SK-N-SH (cell line): ENCODE measurements at regions not wholly inside any gene's neighbourhood (a gene's known extent, or its start where the extent isn't known, plus 50 kb on each side); places are given as distances from the start of the nearest gene placed in this dataset.

ENCODE experiments used
- CTCF ChIA-PET: fragments of 300-600, 350-600 bp; formaldehyde crosslinking; extraction: SDS; loops from one replicate; lab custom pipeline; 2021; lab: Yijun Ruan, JAX
- POLR2A ChIA-PET: fragments of 350-600 bp; sonication (Branson Sonifier 250); formaldehyde crosslinking; extraction: SDS; loops from one replicate; lab custom pipeline; 2020; ENCODE audit warnings: antibody characterized with exemption, inconsistent platforms; lab: Yijun Ruan, JAX
- DNase-seq: peaks from one replicate; pipeline ENCODE4 v3.0.0; 2012
- H2AFZ ChIP-seq: fragments of 200-600 bp; sonication (generic); 2 replicates; pipeline ENCODE4 v1.8.1; 2016; ENCODE audit warnings: antibody characterized with exemption, mild to moderate bottlenecking, low read depth
- H3F3A ChIP-seq: fragments of 200-600 bp; sonication (generic); replicated peaks from 2 replicates; pipeline ENCODE3; 2016; ENCODE audit warnings: antibody characterized with exemption, mild to moderate bottlenecking; ENCODE audit not compliant: insufficient read depth
- H3K27ac ChIP-seq, 2 experiments: fragments of 200-500 bp in 1 of 2; fragments of 200-600 bp in 1 of 2; sonication (Bioruptor generic) in 1 of 2; sonication (generic), shearing (Covaris generic) in 1 of 2; 2 replicates each; pipeline versions ENCODE4 v1.5.1 to v1.6.1; 2014 to 2016; ENCODE audit warnings: low read depth in 2 of 2, inconsistent platforms in 1 of 2, low read length in 1 of 2, mild to moderate bottlenecking in 1 of 2, mixed read lengths in 1 of 2
- H3K27me3 ChIP-seq: fragments of 200-600 bp; sonication (generic), shearing (Covaris generic); 2 replicates; pipeline ENCODE4 v1.6.1; 2016; ENCODE audit warnings: mixed run types; ENCODE audit not compliant: insufficient read depth
- H3K36me3 ChIP-seq, 2 experiments: fragments of 200-500 bp in 1 of 2; fragments of 200-600 bp in 1 of 2; sonication (Bioruptor generic) in 1 of 2; sonication (generic) in 1 of 2; replicated peaks in 1 of 2; 2 replicates each; pipeline versions ENCODE3 to v1.5.1; 2014 to 2016; ENCODE audit warnings: low read length in 1 of 2, mild to moderate bottlenecking in 1 of 2; ENCODE audit not compliant: insufficient read depth in 2 of 2, control insufficient read depth in 1 of 2
- H3K4me1 ChIP-seq, 2 experiments: fragments of 200-500 bp in 1 of 2; fragments of 200-600 bp in 1 of 2; sonication (Bioruptor generic) in 1 of 2; sonication (generic), shearing (Covaris generic) in 1 of 2; 2 replicates each; pipeline versions ENCODE4 v1.5.1 to v1.6.1; 2014 to 2016; ENCODE audit warnings: low read depth in 1 of 2, low read length in 1 of 2, mixed run types in 1 of 2; ENCODE audit not compliant: insufficient read depth in 2 of 2, control insufficient read depth in 1 of 2
- H3K4me2 ChIP-seq: fragments of 200-600 bp; sonication (generic), shearing (Covaris generic); 2 replicates; pipeline ENCODE4 v1.6.1; 2017; ENCODE audit warnings: mixed run types
- H3K4me3 ChIP-seq, 2 experiments: fragments of 200-500 bp in 1 of 2; fragments of 200-600 bp in 1 of 2; sonication (Bioruptor generic) in 1 of 2; sonication (generic), shearing (Covaris generic) in 1 of 2; 2 replicates each; pipeline versions ENCODE4 v1.5.1 to v1.8.1; 2014 to 2016; ENCODE audit warnings: low read depth in 2 of 2, inconsistent platforms in 1 of 2, low read length in 1 of 2, mild to moderate bottlenecking in 1 of 2, mixed read lengths in 1 of 2, moderate library complexity in 1 of 2
- H3K79me2 ChIP-seq: fragments of 200-600 bp; sonication (generic); 2 replicates; pipeline ENCODE4 v1.8.1; 2017; ENCODE audit warnings: mild to moderate bottlenecking; ENCODE audit not compliant: insufficient read depth
- H3K9ac ChIP-seq: fragments of 200-600 bp; sonication (generic); 2 replicates; pipeline ENCODE4 v1.6.1; 2017; ENCODE audit warnings: mixed run types
- H3K9me2 ChIP-seq: fragments of 200-600 bp; sonication (generic); 2 replicates; pipeline ENCODE4 v1.6.1; 2017; ENCODE audit warnings: mixed run types
- H3K9me3 ChIP-seq: fragments of 200-600 bp; sonication (generic); 2 replicates; pipeline ENCODE4 v1.6.1; 2017; ENCODE audit warnings: mixed run types, mild to moderate bottlenecking, moderate library complexity
- H4K20me1 ChIP-seq: fragments of 200-600 bp; sonication (generic); 2 replicates; pipeline ENCODE4 v1.6.1; 2017; ENCODE audit warnings: mild to moderate bottlenecking, mixed run types; ENCODE audit not compliant: insufficient read depth
- EP300 ChIP-seq, 2 experiments: IDR thresholded peaks; 2 replicates each; pipeline versions ENCODE4 v1.4.0 to v1.6.1; 2012; ENCODE audit warnings: borderline replicate concordance in 1 of 2, low read depth in 1 of 2, low read length in 1 of 2
- EZH2phosphoT487 ChIP-seq: fragments of 200-600 bp; sonication (generic); IDR thresholded peaks from 2 replicates; pipeline ENCODE4 v1.6.1; 2017; ENCODE audit warnings: low read depth, mixed run types, mild to moderate bottlenecking, antibody characterized with exemption, moderate library complexity, borderline replicate concordance
- FOSL2 ChIP-seq: IDR thresholded peaks from 2 replicates; pipeline ENCODE4 v1.4.0; 2012; ENCODE audit warnings: low read depth, mild to moderate bottlenecking, moderate library complexity, borderline replicate concordance
- GABPA ChIP-seq: IDR thresholded peaks from 2 replicates; pipeline ENCODE4 v1.4.0; 2012; ENCODE audit warnings: low read depth, mild to moderate bottlenecking
- MXI1 ChIP-seq: IDR thresholded peaks from 2 replicates; pipeline ENCODE4 v1.6.1; 2012; ENCODE audit warnings: mild to moderate bottlenecking, low read depth, low read length, improper control_type of control experiment
- NFIC ChIP-seq: IDR thresholded peaks from 2 replicates; pipeline ENCODE4 v1.4.0; 2012; ENCODE audit warnings: borderline replicate concordance
- RXRA ChIP-seq: IDR thresholded peaks from 2 replicates; pipeline ENCODE4 v1.4.0; 2012; ENCODE audit warnings: low read depth, mild to moderate bottlenecking, borderline replicate concordance
- SMC3 ChIP-seq: IDR thresholded peaks from 2 replicates; pipeline ENCODE4 v1.6.1; 2012; ENCODE audit warnings: low read depth, low read length, improper control_type of control experiment
- TAF1 ChIP-seq: IDR thresholded peaks from 2 replicates; pipeline ENCODE4 v1.6.1; 2012; ENCODE audit warnings: low read depth, mild to moderate bottlenecking, low read length, moderate library complexity, borderline replicate concordance
- USF1 ChIP-seq: IDR thresholded peaks from 2 replicates; pipeline ENCODE4 v1.4.0; 2012; ENCODE audit warnings: low read depth, borderline replicate concordance
- YY1 ChIP-seq: IDR thresholded peaks from 2 replicates; pipeline ENCODE4 v1.4.0; 2012; ENCODE audit warnings: low read depth, mild to moderate bottlenecking
- TF ChIP-seq, protein P1 (sequence below): IDR thresholded peaks from 2 replicates; pipeline ENCODE4 v1.6.1; 2012; ENCODE audit warnings: mild to moderate bottlenecking, low read depth, low read length, moderate library complexity
- TF ChIP-seq, protein P2 (sequence below): IDR thresholded peaks from 2 replicates; pipeline ENCODE4 v1.4.0; 2012; ENCODE audit warnings: low read depth, borderline replicate concordance
- TF ChIP-seq, protein P3 (sequence below): fragments of 200-600 bp; sonication (generic); IDR thresholded peaks from 2 replicates; pipeline ENCODE4 v1.6.1; 2017; ENCODE audit warnings: antibody characterized with exemption, mild to moderate bottlenecking, moderate library complexity
- TF ChIP-seq, protein P4 (sequence below): IDR thresholded peaks from 2 replicates; pipeline ENCODE4 v1.4.0; 2012; ENCODE audit warnings: low read depth

DNA sequence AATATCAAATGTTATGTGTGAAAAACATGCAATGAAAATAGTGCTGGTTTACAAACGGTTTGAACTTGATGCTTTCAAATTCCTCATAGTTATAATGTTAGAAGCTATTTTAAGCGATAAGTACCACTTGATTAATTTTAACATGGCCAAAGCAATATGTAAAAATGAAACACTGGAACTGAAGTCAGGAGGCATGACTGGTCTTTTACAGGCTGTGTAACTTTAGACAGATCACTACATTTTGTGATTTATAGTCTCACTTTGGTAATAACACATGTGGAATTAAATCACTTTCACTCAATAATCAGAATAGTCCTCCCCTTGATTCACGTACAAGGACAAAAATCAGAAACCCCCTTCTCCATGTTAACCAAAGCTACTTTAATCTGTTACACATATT lies 482.7 kb upstream of the NECTIN3 start (continued):
- TF ChIP-seq, protein P1, sequence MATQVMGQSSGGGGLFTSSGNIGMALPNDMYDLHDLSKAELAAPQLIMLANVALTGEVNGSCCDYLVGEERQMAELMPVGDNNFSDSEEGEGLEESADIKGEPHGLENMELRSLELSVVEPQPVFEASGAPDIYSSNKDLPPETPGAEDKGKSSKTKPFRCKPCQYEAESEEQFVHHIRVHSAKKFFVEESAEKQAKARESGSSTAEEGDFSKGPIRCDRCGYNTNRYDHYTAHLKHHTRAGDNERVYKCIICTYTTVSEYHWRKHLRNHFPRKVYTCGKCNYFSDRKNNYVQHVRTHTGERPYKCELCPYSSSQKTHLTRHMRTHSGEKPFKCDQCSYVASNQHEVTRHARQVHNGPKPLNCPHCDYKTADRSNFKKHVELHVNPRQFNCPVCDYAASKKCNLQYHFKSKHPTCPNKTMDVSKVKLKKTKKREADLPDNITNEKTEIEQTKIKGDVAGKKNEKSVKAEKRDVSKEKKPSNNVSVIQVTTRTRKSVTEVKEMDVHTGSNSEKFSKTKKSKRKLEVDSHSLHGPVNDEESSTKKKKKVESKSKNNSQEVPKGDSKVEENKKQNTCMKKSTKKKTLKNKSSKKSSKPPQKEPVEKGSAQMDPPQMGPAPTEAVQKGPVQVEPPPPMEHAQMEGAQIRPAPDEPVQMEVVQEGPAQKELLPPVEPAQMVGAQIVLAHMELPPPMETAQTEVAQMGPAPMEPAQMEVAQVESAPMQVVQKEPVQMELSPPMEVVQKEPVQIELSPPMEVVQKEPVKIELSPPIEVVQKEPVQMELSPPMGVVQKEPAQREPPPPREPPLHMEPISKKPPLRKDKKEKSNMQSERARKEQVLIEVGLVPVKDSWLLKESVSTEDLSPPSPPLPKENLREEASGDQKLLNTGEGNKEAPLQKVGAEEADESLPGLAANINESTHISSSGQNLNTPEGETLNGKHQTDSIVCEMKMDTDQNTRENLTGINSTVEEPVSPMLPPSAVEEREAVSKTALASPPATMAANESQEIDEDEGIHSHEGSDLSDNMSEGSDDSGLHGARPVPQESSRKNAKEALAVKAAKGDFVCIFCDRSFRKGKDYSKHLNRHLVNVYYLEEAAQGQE = no peak
- TF ChIP-seq SMC3 (no peak), YY1 (no peak), TAF1 (no peak)

GRCh38 chr3:110589341-110589740 lies 482.3 kb upstream of the NECTIN3 start:
- DNase-seq = no peak
- Histone ChIP-seq H2AFZ (no peak overlapping the region), H3F3A (no peaks in the 10 kb centered on the region), H3K79me2 (no peaks in the 10 kb centered on the region), H3K4me3 (no peak overlapping the region), H3K4me1 (no peaks in the 10 kb centered on the region), H3K36me3 (no peaks in the 10 kb centered on the region), H4K20me1 (no peaks in the 10 kb centered on the region), H3K4me2 (no peak overlapping the region), H3K9ac (no peak overlapping the region), H3K27ac (no peak overlapping the region), H3K9me3 (no peaks in the 10 kb centered on the region), H3K27me3 (no peaks in the 10 kb centered on the region), H3K9me2 (no peaks in the 10 kb centered on the region)
- ChIA-PET CTCF (no interaction called here), POLR2A (no interaction called here)
- TF ChIP-seq EP300 (IDR thresholded peaks at IDR 0.05; ENCODE audit: borderline replicate concordance in 1 of 2, low read depth in 1 of 2, low read length in 1 of 2) = no peak
- TF ChIP-seq EZH2phosphoT487 = no peak
- TF ChIP-seq RXRA = no peak
- TF ChIP-seq, protein P2, sequence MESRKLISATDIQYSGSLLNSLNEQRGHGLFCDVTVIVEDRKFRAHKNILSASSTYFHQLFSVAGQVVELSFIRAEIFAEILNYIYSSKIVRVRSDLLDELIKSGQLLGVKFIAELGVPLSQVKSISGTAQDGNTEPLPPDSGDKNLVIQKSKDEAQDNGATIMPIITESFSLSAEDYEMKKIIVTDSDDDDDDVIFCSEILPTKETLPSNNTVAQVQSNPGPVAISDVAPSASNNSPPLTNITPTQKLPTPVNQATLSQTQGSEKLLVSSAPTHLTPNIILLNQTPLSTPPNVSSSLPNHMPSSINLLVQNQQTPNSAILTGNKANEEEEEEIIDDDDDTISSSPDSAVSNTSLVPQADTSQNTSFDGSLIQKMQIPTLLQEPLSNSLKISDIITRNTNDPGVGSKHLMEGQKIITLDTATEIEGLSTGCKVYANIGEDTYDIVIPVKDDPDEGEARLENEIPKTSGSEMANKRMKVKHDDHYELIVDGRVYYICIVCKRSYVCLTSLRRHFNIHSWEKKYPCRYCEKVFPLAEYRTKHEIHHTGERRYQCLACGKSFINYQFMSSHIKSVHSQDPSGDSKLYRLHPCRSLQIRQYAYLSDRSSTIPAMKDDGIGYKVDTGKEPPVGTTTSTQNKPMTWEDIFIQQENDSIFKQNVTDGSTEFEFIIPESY = no peak
- TF ChIP-seq, protein P3, sequence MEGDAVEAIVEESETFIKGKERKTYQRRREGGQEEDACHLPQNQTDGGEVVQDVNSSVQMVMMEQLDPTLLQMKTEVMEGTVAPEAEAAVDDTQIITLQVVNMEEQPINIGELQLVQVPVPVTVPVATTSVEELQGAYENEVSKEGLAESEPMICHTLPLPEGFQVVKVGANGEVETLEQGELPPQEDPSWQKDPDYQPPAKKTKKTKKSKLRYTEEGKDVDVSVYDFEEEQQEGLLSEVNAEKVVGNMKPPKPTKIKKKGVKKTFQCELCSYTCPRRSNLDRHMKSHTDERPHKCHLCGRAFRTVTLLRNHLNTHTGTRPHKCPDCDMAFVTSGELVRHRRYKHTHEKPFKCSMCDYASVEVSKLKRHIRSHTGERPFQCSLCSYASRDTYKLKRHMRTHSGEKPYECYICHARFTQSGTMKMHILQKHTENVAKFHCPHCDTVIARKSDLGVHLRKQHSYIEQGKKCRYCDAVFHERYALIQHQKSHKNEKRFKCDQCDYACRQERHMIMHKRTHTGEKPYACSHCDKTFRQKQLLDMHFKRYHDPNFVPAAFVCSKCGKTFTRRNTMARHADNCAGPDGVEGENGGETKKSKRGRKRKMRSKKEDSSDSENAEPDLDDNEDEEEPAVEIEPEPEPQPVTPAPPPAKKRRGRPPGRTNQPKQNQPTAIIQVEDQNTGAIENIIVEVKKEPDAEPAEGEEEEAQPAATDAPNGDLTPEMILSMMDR = no peak
- no peak for TF ChIP-seq YY1
- TF ChIP-seq NFIC = no peak
- TF ChIP-seq, protein P4, sequence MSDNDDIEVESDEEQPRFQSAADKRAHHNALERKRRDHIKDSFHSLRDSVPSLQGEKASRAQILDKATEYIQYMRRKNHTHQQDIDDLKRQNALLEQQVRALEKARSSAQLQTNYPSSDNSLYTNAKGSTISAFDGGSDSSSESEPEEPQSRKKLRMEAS = no peak
- TF ChIP-seq GABPA = no peak
- no peak for TF ChIP-seq MXI1
- TF ChIP-seq TAF1 = no peak
- no peak for TF ChIP-seq FOSL2
- no peak for TF ChIP-seq SMC3
- TF ChIP-seq USF1 = no peak
